GM19240 (cell line): ENCODE measurements at regions not wholly inside any gene's neighbourhood (a gene's known extent, or its start where the extent isn't known, plus 50 kb on each side); places are given as distances from the start of the nearest gene placed in this dataset.
"Not testable (repeated sequence)": the region's sequence is repeated elsewhere in the genome, so short reads cannot be mapped to it uniquely, and the experiment has no call there.

Experiments used
- DNase-seq: peaks from one replicate; pipeline ENCODE4 v3.0.0; 2011; ENCODE audit warnings: low spot score; ENCODE audit not compliant: insufficient read length

GRCh38 chr1:66460776-66461175 is 73.2 kb upstream of the SGIP1 start:
- DNase-seq: no peak

- DNase-seq: no peak
Measured at GRCh38 chr1:66462313-66462712, 71.6 kb upstream of the SGIP1 start.

DNA sequence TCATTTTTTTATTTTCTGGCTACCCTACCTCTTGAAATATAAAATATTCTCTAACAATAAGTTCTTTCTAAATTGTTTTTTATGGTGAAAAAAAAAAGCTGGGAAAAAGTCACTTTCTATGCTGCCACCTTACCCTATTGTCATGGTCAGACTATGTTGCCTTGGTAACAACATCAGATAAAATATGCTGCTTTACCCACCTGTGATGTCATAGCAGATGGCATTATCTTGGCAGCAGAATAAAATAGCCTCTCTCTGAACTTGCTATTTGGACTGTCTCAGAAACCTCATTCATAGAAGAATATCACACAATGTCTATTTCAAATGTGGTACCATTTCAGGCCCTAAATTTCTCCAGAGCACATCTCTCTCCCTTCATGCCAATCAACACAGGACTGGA is 69.6 kb upstream of the SGIP1 start:
- DNase-seq: no peak

GRCh38 chr1:66464802-66465201 is 69.2 kb upstream of the SGIP1 start:
- DNase-seq: no peak

- not testable (repeated sequence) for DNase-seq
Measured at GRCh38 chr1:66466695-66467094, 67.3 kb upstream of the SGIP1 start.

DNA sequence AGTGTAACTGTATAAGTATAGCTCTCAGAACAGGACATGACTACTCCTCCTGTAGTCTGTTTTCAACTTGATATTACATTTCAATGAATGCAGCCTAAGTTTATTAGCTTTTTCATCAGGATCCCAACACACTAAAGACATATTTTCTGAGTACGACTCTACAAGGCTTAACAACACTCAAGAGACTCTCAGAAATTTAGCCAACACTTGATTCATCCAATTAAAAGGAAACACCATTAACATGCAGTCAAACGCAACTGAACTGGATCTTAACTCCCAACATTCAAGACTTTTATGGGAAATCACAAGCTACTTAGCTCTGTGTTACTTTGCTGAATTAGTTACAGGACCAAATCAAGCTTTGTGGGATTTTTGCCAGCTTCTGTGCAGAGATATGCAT is 65.2 kb upstream of the SGIP1 start:
- DNase-seq: no peak

GRCh38 chr1:66475940-66476339 is 58.0 kb upstream of the SGIP1 start:
- DNase-seq: no peak

- no peak for DNase-seq
Measured at GRCh38 chr1:66476774-66477173, 57.2 kb upstream of the SGIP1 start.

DNA sequence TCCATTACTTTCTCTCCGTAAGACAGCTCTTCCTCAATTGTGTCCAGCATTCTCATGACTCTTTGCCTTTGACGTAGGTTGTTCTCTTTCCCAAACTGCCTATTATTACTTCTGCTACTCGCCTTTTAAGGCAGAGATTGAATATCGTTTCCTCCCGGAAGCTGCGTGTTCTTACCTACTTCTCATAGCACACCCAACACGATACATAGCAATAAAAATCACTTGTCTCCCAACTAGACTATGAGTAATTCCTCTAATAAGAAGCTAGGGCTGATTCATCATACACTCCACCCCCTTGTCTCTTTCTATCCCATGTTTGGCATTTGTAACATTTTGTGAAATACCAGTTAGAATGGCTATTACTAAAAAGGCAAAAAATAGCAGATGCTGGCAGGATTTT is 55.8 kb upstream of the SGIP1 start:
- no peak for DNase-seq

GRCh38 chr1:66480162-66480561 is 53.8 kb upstream of the SGIP1 start:
- DNase-seq: no peak

- DNase-seq: not testable (repeated sequence)
Measured at GRCh38 chr1:66481215-66481614, 52.7 kb upstream of the SGIP1 start.
